OCI-LY1 (cell line): ENCODE measurements at regions not wholly inside any gene's neighbourhood (a gene's known extent, or its start where the extent isn't known, plus 50 kb on each side); places are given as distances from the start of the nearest gene placed in this dataset.

ENCODE experiments used
- H2AFZ ChIP-seq: fragments of 200-600 bp; sonication (generic), shearing (Covaris generic); 2 replicates; pipeline ENCODE4 v1.6.0; 2014; ENCODE audit warnings: antibody characterized with exemption, mild to moderate bottlenecking, low read length
- H3F3A ChIP-seq: fragments of 200-600 bp; sonication (generic), shearing (Covaris generic); 2 replicates; pipeline ENCODE4 v1.6.0; 2014; ENCODE audit warnings: mild to moderate bottlenecking, antibody characterized with exemption, low read length, moderate library complexity; ENCODE audit not compliant: insufficient read depth
- H3K27ac ChIP-seq: fragments of 200-600 bp; sonication (generic); 2 replicates; pipeline ENCODE4 v1.5.1; 2014; ENCODE audit warnings: low read length, mixed run types, mild to moderate bottlenecking, low read depth; ENCODE audit not compliant: poor library complexity, severe bottlenecking
- H3K27me3 ChIP-seq: fragments of 200-600 bp; sonication (generic); 2 replicates; pipeline ENCODE4 v1.6.0; 2014; ENCODE audit warnings: antibody characterized with exemption, mild to moderate bottlenecking, low read length, moderate library complexity; ENCODE audit not compliant: insufficient read depth
- H3K36me3 ChIP-seq: fragments of 200-600 bp; sonication (generic); 2 replicates; pipeline ENCODE4 v1.6.1; 2014; ENCODE audit warnings: mild to moderate bottlenecking, antibody characterized with exemption, low read length, moderate library complexity, mixed read lengths; ENCODE audit not compliant: insufficient read depth
- H3K4me1 ChIP-seq: fragments of 200-600 bp; sonication (generic); 2 replicates; pipeline ENCODE4 v1.5.1; 2014; ENCODE audit warnings: mild to moderate bottlenecking, low read length, moderate library complexity; ENCODE audit not compliant: insufficient read depth, severe bottlenecking
- H3K4me2 ChIP-seq: fragments of 200-600 bp; sonication (generic), shearing (Covaris generic); 2 replicates; pipeline ENCODE4 v1.6.1; 2014; ENCODE audit warnings: low read length
- H3K4me3 ChIP-seq: fragments of 200-600 bp; sonication (generic); 2 replicates; pipeline ENCODE4 v1.5.1; 2014; ENCODE audit warnings: low read length, low read depth, mild to moderate bottlenecking, mixed read lengths; ENCODE audit not compliant: poor library complexity, severe bottlenecking
- H3K79me2 ChIP-seq: fragments of 200-600 bp; shearing (Covaris generic); 2 replicates; pipeline ENCODE4 v1.6.1; 2016; ENCODE audit warnings: mixed run types, low read length, mixed read lengths; ENCODE audit not compliant: insufficient read depth
- H3K9ac ChIP-seq: fragments of 200-600 bp; sonication (generic), shearing (Covaris generic); 2 replicates; pipeline ENCODE4 v1.6.1; 2014; ENCODE audit warnings: mild to moderate bottlenecking, low read length, mixed read lengths
- H3K9me2 ChIP-seq: fragments of 200-600 bp; sonication (generic), shearing (Covaris generic); 2 replicates; pipeline ENCODE4 v1.6.1; 2014; ENCODE audit warnings: low read depth, mild to moderate bottlenecking, low read length, mixed read lengths
- H3K9me3 ChIP-seq: fragments of 200-600 bp; shearing (Covaris generic); 2 replicates; pipeline ENCODE4 v1.6.1; 2014; ENCODE audit warnings: low read length, mixed read lengths
- H4K20me1 ChIP-seq: fragments of 200-600 bp; sonication (generic), shearing (Covaris generic); 2 replicates; pipeline ENCODE4 v1.6.0; 2016; ENCODE audit warnings: mild to moderate bottlenecking, low read length; ENCODE audit not compliant: insufficient read depth
- CTCF ChIP-seq: fragments of 200-600 bp; sonication (generic), shearing (Covaris generic); IDR thresholded peaks from 2 replicates; pipeline ENCODE4 v1.5.1; 2017; ENCODE audit warnings: mild to moderate bottlenecking, antibody characterized with exemption, low read length, moderate library complexity, mixed read lengths
- EZH2 ChIP-seq: fragments of 200-600 bp; sonication (generic), shearing (Covaris generic); IDR thresholded peaks from 2 replicates; pipeline ENCODE4 v1.8.0; 2017; ENCODE audit warnings: borderline replicate concordance, mixed run types, mild to moderate bottlenecking, antibody characterized with exemption, low read length, moderate library complexity, mixed read lengths

- Histone ChIP-seq H3K4me3 (no peak overlapping the region), H2AFZ (no peak overlapping the region), H3K9me3 (peaks cover 12% of the 10 kb centered on the region; the same call in 1 of the 2 replicates), H3F3A (no peaks in the 10 kb centered on the region), H3K4me2 (no peak overlapping the region), H4K20me1 (no peaks in the 10 kb centered on the region), H3K27me3 (no peaks in the 10 kb centered on the region), H3K4me1 (no peaks in the 10 kb centered on the region), H3K9ac (no peak overlapping the region), H3K9me2 (no peaks in the 10 kb centered on the region), H3K79me2 (no peaks in the 10 kb centered on the region), H3K27ac (no peak overlapping the region), H3K36me3 (no peaks in the 10 kb centered on the region)
- TF ChIP-seq CTCF, result no peak
Observed at GRCh38 chr7:55629051-55629677, 56.9 kb upstream of the VOPP1 start.

GRCh38 chr7:55624813-55625212, 52.5 kb upstream of the VOPP1 start:
- no peaks in the 10 kb centered on the region for H3K9me2 ChIP-seq
- peaks cover 12% of the 10 kb centered on the region for H3K9me3 ChIP-seq
- no peak overlapping the region for H2AFZ ChIP-seq
- no peaks in the 10 kb centered on the region for H3K36me3 ChIP-seq
- no peak overlapping the region for H3K4me3 ChIP-seq
- H3K4me1 ChIP-seq, result no peaks in the 10 kb centered on the region
- no peaks in the 10 kb centered on the region for H3F3A ChIP-seq
- H3K79me2 ChIP-seq, result no peaks in the 10 kb centered on the region
- H3K9ac ChIP-seq, result no peak overlapping the region
- TF ChIP-seq CTCF (no peak), EZH2 (no peak)
- H4K20me1 ChIP-seq, result no peaks in the 10 kb centered on the region
- H3K27me3 ChIP-seq, result no peaks in the 10 kb centered on the region; the same call in 1 of the 2 replicates
- no peak overlapping the region for H3K4me2 ChIP-seq
- H3K27ac ChIP-seq, result no peak overlapping the region

GRCh38 chr7:55623617-55624016, 51.3 kb upstream of the VOPP1 start:
- H3K4me2 ChIP-seq, result no peak overlapping the region
- H2AFZ ChIP-seq, result no peak overlapping the region
- H3K4me3 ChIP-seq, result no peak overlapping the region
- peaks cover 18% of the 10 kb centered on the region for H3K9me3 ChIP-seq
- H3K9ac ChIP-seq, result no peak overlapping the region
- no peaks in the 10 kb centered on the region for H3F3A ChIP-seq
- H3K9me2 ChIP-seq, result no peaks in the 10 kb centered on the region
- H3K36me3 ChIP-seq, result no peaks in the 10 kb centered on the region
- no peak for TF ChIP-seq EZH2
- no peak for TF ChIP-seq CTCF
- H3K79me2 ChIP-seq, result no peaks in the 10 kb centered on the region
- H4K20me1 ChIP-seq, result no peaks in the 10 kb centered on the region
- no peaks in the 10 kb centered on the region; the same call in 1 of the 2 replicates for H3K27me3 ChIP-seq
- H3K4me1 ChIP-seq, result no peaks in the 10 kb centered on the region
- no peak overlapping the region for H3K27ac ChIP-seq
